Loucy (cell line): ENCODE measurements at regions not wholly inside any gene's neighbourhood (a gene's known extent, or its start where the extent isn't known, plus 50 kb on each side); places are given as distances from the start of the nearest gene placed in this dataset.

Experiments
- EZH2phosphoT487 ChIP-seq: fragments of 200-600 bp; IDR thresholded peaks from 2 replicates; pipeline ENCODE4 v1.6.1; 2018; ENCODE audit warnings: antibody characterized with exemption, mild to moderate bottlenecking, moderate library complexity, borderline replicate concordance
- TF ChIP-seq, protein P1 (sequence below): fragments of 200-600 bp; sonication (generic); conservative IDR thresholded peaks from 2 replicates; pipeline ENCODE4 v1.5.1; 2014; ENCODE audit warnings: mild to moderate bottlenecking, antibody characterized with exemption, low read length

DNA sequence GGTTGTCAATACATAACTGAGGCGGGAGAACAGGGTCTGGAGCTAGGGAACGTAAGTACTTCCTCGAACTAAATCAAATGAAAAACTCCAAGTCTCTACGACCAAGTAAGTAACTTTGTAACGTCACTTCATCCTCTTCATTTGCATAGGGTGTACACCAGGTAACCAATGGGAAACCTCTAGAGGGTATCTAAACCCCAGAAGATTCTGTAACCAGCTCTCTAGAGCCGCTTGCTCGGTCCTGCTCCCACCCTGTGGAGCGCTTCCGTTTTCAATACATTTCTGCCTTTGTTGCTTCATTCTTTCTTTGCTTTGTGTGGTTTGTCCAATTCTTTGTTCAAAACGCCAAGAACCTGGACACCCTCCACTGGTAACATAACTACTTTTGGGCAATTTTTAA lies 133.5 kb upstream of the TMEM170B start:
- TF ChIP-seq, protein P1, sequence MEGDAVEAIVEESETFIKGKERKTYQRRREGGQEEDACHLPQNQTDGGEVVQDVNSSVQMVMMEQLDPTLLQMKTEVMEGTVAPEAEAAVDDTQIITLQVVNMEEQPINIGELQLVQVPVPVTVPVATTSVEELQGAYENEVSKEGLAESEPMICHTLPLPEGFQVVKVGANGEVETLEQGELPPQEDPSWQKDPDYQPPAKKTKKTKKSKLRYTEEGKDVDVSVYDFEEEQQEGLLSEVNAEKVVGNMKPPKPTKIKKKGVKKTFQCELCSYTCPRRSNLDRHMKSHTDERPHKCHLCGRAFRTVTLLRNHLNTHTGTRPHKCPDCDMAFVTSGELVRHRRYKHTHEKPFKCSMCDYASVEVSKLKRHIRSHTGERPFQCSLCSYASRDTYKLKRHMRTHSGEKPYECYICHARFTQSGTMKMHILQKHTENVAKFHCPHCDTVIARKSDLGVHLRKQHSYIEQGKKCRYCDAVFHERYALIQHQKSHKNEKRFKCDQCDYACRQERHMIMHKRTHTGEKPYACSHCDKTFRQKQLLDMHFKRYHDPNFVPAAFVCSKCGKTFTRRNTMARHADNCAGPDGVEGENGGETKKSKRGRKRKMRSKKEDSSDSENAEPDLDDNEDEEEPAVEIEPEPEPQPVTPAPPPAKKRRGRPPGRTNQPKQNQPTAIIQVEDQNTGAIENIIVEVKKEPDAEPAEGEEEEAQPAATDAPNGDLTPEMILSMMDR: no peak
- no peak for TF ChIP-seq EZH2phosphoT487
